NB4 (cell line): ENCODE measurements at regions not wholly inside any gene's neighbourhood (a gene's known extent, or its start where the extent isn't known, plus 50 kb on each side); places are given as distances from the start of the nearest gene placed in this dataset.

Experiments
- MYC ChIP-seq: IDR thresholded peaks from 2 replicates; pipeline ENCODE4 v1.6.1; 2011; ENCODE audit warnings: low read depth, low read length
- POLR2A ChIP-seq: IDR thresholded peaks from 2 replicates; pipeline ENCODE4 v1.6.1; 2011; ENCODE audit warnings: mild to moderate bottlenecking; ENCODE audit not compliant: insufficient read length; ENCODE audit errors: extremely low read depth
- TF ChIP-seq, protein P1 (sequence below): IDR thresholded peaks from one replicate; pipeline ENCODE4 v1.5.1; 2012; ENCODE audit warnings: low read depth, low read length
- TF ChIP-seq, protein P2 (sequence below): IDR thresholded peaks from 2 replicates; pipeline ENCODE4 v1.6.1; 2011; ENCODE audit warnings: low read depth, low read length

DNA sequence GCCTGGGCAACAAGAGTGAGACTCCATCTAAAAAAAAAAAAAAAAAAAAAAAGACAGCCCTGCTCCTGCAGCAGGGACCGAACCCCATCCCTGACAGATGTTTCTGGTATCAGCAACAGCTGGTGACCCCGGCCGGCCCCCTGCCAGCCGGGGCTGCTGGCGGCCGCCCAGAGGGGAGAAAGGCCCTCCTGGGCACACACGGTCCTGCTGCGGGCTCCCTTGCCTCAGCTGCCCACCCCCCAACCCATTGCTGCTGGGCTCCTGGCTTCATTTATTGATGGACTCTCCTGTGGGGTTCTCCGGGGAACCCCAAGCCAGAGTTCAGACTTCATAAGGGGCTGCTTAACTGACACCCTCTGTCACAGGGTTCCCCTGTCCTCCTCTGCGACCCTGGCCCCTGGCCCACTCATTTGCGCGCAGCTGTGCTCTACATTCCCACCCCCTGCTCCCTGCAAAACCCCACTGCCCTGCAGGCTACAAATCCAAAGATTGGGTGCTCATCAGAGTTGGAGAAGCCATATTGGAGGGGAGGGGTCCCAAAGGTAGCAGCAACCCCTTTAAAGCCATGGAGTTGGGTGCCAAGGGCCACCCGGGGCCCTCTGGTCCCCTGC lies 103.6 kb upstream of the RTL1 start:
- TF ChIP-seq, protein P1, sequence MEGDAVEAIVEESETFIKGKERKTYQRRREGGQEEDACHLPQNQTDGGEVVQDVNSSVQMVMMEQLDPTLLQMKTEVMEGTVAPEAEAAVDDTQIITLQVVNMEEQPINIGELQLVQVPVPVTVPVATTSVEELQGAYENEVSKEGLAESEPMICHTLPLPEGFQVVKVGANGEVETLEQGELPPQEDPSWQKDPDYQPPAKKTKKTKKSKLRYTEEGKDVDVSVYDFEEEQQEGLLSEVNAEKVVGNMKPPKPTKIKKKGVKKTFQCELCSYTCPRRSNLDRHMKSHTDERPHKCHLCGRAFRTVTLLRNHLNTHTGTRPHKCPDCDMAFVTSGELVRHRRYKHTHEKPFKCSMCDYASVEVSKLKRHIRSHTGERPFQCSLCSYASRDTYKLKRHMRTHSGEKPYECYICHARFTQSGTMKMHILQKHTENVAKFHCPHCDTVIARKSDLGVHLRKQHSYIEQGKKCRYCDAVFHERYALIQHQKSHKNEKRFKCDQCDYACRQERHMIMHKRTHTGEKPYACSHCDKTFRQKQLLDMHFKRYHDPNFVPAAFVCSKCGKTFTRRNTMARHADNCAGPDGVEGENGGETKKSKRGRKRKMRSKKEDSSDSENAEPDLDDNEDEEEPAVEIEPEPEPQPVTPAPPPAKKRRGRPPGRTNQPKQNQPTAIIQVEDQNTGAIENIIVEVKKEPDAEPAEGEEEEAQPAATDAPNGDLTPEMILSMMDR: no peak
- TF ChIP-seq, protein P2, sequence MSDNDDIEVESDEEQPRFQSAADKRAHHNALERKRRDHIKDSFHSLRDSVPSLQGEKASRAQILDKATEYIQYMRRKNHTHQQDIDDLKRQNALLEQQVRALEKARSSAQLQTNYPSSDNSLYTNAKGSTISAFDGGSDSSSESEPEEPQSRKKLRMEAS: no peak
- TF ChIP-seq POLR2A (no peak), MYC (no peak)
